Sigmoid colon (tissue), 6 donors: ENCODE measurements at regions not wholly inside any gene's neighbourhood (a gene's known extent, or its start where the extent isn't known, plus 50 kb on each side); places are given as distances from the start of the nearest gene placed in this dataset.

Experiments
- DNase-seq: peaks from one replicate; pipeline ENCODE4 v3.0.0-alpha.2; 2019
- H3K27ac ChIP-seq, 4 donors: fragments of 200-600 bp; sonication (generic); one replicate each; pipeline ENCODE4 v1.5.1; 2016 to 2019; ENCODE audit warnings: mild to moderate bottlenecking in 1 of 4
- H3K27me3 ChIP-seq, 3 donors: fragments of 200-600 bp; sonication (generic); one replicate each; pipeline ENCODE4 v1.5.1; 2019; ENCODE audit warnings: mild to moderate bottlenecking in 1 of 3
- H3K36me3 ChIP-seq, 4 donors: fragments of 200-600 bp; sonication (generic); one replicate each; pipeline ENCODE4 v1.5.1; 2016 to 2019
- H3K4me1 ChIP-seq, 4 donors: fragments of 200-600 bp; sonication (generic); one replicate each; pipeline ENCODE4 v1.5.1; 2017 to 2019
- H3K4me3 ChIP-seq, 4 donors: fragments of 200-600 bp; sonication (generic); one replicate each; pipeline ENCODE4 v1.5.1; 2017 to 2019; ENCODE audit warnings: mild to moderate bottlenecking in 2 of 4, moderate library complexity in 1 of 4
- H3K9me3 ChIP-seq, 4 donors: fragments of 200-600 bp in 3 of 4; sonication (generic) in 3 of 4; one replicate each; pipeline versions ENCODE4 v1.5.1 to v1.6.1; 2013 to 2019
- EP300 ChIP-seq, 4 donors: sonication (generic); formaldehyde crosslinking; IDR thresholded peaks; one replicate each; pipeline ENCODE4 v1.6.1; 2017; ENCODE audit warnings: antibody characterized with exemption in 4 of 4
- POLR2A ChIP-seq, 2 donors: fragments of 450-650 bp; IDR thresholded peaks; one replicate each; pipeline ENCODE4 v1.6.1; 2016; ENCODE audit warnings: antibody characterized with exemption in 2 of 2, mild to moderate bottlenecking in 2 of 2, moderate library complexity in 2 of 2
- POLR2AphosphoS5 ChIP-seq, 4 donors: sonication (generic); formaldehyde crosslinking; IDR thresholded peaks; one replicate each; pipeline ENCODE4 v1.6.1; 2017; ENCODE audit warnings: antibody characterized with exemption in 4 of 4
- WGBS, 2 donors: extraction: QIAGEN DNeasy Blood & Tissue Kit; methylation state at CpG; one replicate each; pipeline ENCODE4 v1.1.7; 2013; 5-methylcytosine and 5-hydroxymethylcytosine counted together
- intact Hi-C: fragments of 100-400 bp; cut with DNase I; formaldehyde crosslinking; loops from one replicate; pipeline ENCODE4 v1.15.1; 2023
- TF ChIP-seq, protein P1 (sequence below), 4 experiments: fragments of 450-650 bp in 3 of 4; fragments of 200-600 bp in 1 of 4; IDR thresholded peaks; one replicate each; pipeline ENCODE4 v1.5.1; 2016 to 2019; ENCODE audit warnings: antibody characterized with exemption in 4 of 4, mild to moderate bottlenecking in 3 of 4, moderate library complexity in 2 of 4
- donor health status: healthy with polysubstance abuse.
- donor health status: healthy.

DNA sequence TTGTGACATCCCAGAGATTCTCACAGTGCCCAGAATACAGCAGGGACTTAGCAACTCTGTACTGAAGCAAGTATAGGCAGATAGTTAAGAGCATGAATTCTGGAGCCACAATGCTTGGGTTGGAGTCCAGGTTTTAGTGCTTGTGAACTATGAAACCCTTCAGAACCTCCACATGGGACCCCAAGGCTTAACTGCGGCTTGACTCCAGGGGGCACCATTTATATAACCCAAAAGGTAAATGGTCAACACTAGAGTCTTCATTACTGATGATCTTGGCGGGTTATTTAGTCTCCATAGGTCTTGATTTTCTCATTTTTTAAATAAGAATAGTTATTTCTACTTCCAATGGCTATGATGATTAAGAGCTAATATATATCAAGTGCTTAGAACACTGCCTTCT is 390.3 kb downstream of the TAF11L14 start:
- 78 to 87% methylated on average over 2 of the region's 2 CpGs for WGBS, 2 donors
- intact Hi-C loops, result no loop called here

DNA sequence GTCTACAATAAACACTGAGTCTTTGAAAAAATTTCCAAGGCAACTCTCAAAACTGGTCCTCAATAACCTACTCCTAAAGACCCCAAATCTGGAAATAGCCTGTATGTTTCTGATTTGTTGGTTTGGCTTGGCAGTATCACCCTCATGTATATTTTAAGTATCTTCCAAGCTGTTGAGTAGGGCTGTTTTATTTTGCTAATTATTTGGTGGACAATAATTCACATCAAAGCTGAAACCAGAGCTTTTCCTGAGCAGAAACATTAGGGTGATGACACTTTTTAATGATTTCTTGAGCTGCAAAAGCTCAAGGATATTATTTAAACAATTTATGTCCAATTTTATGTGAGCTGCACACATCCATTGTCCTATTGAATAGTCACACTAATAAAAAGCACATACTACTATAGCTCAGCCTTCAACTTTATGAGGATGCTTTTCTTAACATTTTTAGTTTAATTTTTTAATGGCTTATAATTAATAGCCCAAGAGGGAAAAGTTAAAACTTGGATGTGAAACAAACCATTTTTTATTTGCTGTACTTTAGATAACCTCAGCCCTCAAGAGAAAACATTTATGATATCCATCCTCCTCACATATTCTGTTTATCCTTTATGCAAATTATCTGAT is 393.1 kb downstream of the TAF11L14 start:
- no peaks in the 10 kb centered on the region for H3K4me1 ChIP-seq
- H3K27me3 ChIP-seq, result no peaks in the 10 kb centered on the region
- no peak overlapping the region for H3K4me3 ChIP-seq
- no peak overlapping the region for H3K27ac ChIP-seq
- H3K9me3 ChIP-seq, result no peaks in the 10 kb centered on the region
- H3K36me3 ChIP-seq, result no peaks in the 10 kb centered on the region
- TF ChIP-seq EP300 (IDR thresholded peaks at IDR 0.05), result no peak
- no peak for TF ChIP-seq POLR2A (IDR thresholded peaks at IDR 0.05)
- TF ChIP-seq POLR2AphosphoS5 (IDR thresholded peaks at IDR 0.05), result no peak
- TF ChIP-seq, protein P1, sequence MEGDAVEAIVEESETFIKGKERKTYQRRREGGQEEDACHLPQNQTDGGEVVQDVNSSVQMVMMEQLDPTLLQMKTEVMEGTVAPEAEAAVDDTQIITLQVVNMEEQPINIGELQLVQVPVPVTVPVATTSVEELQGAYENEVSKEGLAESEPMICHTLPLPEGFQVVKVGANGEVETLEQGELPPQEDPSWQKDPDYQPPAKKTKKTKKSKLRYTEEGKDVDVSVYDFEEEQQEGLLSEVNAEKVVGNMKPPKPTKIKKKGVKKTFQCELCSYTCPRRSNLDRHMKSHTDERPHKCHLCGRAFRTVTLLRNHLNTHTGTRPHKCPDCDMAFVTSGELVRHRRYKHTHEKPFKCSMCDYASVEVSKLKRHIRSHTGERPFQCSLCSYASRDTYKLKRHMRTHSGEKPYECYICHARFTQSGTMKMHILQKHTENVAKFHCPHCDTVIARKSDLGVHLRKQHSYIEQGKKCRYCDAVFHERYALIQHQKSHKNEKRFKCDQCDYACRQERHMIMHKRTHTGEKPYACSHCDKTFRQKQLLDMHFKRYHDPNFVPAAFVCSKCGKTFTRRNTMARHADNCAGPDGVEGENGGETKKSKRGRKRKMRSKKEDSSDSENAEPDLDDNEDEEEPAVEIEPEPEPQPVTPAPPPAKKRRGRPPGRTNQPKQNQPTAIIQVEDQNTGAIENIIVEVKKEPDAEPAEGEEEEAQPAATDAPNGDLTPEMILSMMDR (IDR thresholded peaks at IDR 0.05), result no peak
- no peak for DNase-seq
- intact Hi-C loops, result no loop called here

More for the DNA sequence above, 390.3 kb downstream of the TAF11L14 start:
- TF ChIP-seq, protein P1 (IDR thresholded peaks at IDR 0.05), result no peak
- no peak for TF ChIP-seq POLR2AphosphoS5 (IDR thresholded peaks at IDR 0.05)
- TF ChIP-seq POLR2A (IDR thresholded peaks at IDR 0.05), result no peak
- no peak for TF ChIP-seq EP300 (IDR thresholded peaks at IDR 0.05)
- Histone ChIP-seq H3K9me3 (no peaks in the 10 kb centered on the region), H3K4me3 (no peak overlapping the region), H3K27me3 (no peaks in the 10 kb centered on the region), H3K27ac (no peak overlapping the region), H3K4me1 (no peaks in the 10 kb centered on the region), H3K36me3 (no peaks in the 10 kb centered on the region)
- DNase-seq, result no peak

GRCh38 chr5:18028036-18028435 is 393.8 kb downstream of the TAF11L14 start:
- intact Hi-C loops, result no loop called here
- no peaks in the 10 kb centered on the region for H3K9me3 ChIP-seq
- H3K4me1 ChIP-seq, result no peaks in the 10 kb centered on the region
- no peaks in the 10 kb centered on the region for H3K27me3 ChIP-seq
- no peak overlapping the region for H3K4me3 ChIP-seq
- DNase-seq, result no peak
- no peak overlapping the region for H3K27ac ChIP-seq
- WGBS, 2 donors, result 90 to 94% methylated on average over 1 of the region's 1 CpG
- TF ChIP-seq EP300 (IDR thresholded peaks at IDR 0.05) (no peak), POLR2A (IDR thresholded peaks at IDR 0.05) (no peak), POLR2AphosphoS5 (IDR thresholded peaks at IDR 0.05) (no peak)
- TF ChIP-seq, protein P1 (IDR thresholded peaks at IDR 0.05), result no peak
- H3K36me3 ChIP-seq, result no peaks in the 10 kb centered on the region

GRCh38 chr5:18032744-18033143 is 398.5 kb downstream of the TAF11L14 start:
- no peak overlapping the region for H3K4me3 ChIP-seq
- DNase-seq, result no peak
- H3K27me3 ChIP-seq, result no peaks in the 10 kb centered on the region
- no peaks in the 10 kb centered on the region for H3K36me3 ChIP-seq
- intact Hi-C loops, result no loop called here
- no peak overlapping the region for H3K27ac ChIP-seq
- H3K9me3 ChIP-seq, result no peaks in the 10 kb centered on the region
- no peaks in the 10 kb centered on the region for H3K4me1 ChIP-seq
- TF ChIP-seq, protein P1 (IDR thresholded peaks at IDR 0.05), result no peak
- TF ChIP-seq POLR2A (IDR thresholded peaks at IDR 0.05), result no peak
- TF ChIP-seq EP300 (IDR thresholded peaks at IDR 0.05), result no peak
- TF ChIP-seq POLR2AphosphoS5 (IDR thresholded peaks at IDR 0.05), result no peak
- WGBS, 2 donors, result 74 to 78% methylated on average over 4 of the region's 4 CpGs

DNA sequence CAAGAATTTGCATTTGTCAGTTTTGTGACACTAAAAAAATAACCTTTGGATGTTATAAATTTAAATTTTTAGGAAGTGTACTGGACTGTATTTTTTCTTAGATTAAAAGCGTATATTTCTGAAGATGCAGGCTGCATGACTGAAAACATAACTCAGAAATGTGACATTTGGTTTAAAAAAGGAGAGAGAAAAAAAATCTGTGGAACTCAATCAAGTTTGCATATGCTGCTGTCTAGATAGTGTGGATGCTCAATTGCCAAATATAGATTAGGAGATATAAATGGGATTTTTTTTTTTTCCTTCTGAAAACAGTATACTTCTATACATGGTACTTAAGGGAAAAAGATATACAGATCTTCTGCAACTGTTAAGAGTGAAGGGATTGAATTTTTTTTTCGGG is 402.3 kb downstream of the TAF11L14 start:
- TF ChIP-seq POLR2A (IDR thresholded peaks at IDR 0.05) (no peak), POLR2AphosphoS5 (IDR thresholded peaks at IDR 0.05) (no peak), EP300 (IDR thresholded peaks at IDR 0.05) (no peak)
- TF ChIP-seq, protein P1 (IDR thresholded peaks at IDR 0.05), result no peak
- no peak for DNase-seq
- 81 to 82% methylated on average over 2 of the region's 2 CpGs for WGBS, 2 donors

More for the DNA sequence above, 402.3 kb downstream of the TAF11L14 start:
- Histone ChIP-seq H3K4me3 (no peak overlapping the region), H3K27ac (no peak overlapping the region), H3K4me1 (no peaks in the 10 kb centered on the region), H3K27me3 (no peaks in the 10 kb centered on the region), H3K36me3 (no peaks in the 10 kb centered on the region), H3K9me3 (no peaks in the 10 kb centered on the region)
- intact Hi-C loops, result no loop called here
